Dendritic cell treated with granulocyte-macrophage colony-stimulating factor and Interleukin-4, amounts not matched to agents 40 ng/mL and 50 ng/mL, for 4 days (primary cell): ENCODE measurements at regions not wholly inside any gene's neighbourhood (a gene's known extent, or its start where the extent isn't known, plus 50 kb on each side); places are given as distances from the start of the nearest gene placed in this dataset.
"Not testable (repeated sequence)": the region's sequence is repeated elsewhere in the genome, so short reads cannot be mapped to it uniquely, and the experiment has no call there.

Experiments used
- H3K27ac Mint-ChIP-seq: one replicate; pipeline ENCODE4 v1.8.0; 2022; ENCODE audit warnings: mild to moderate bottlenecking, mixed read lengths
- H3K27me3 Mint-ChIP-seq: one replicate; pipeline ENCODE4 v1.8.0; 2022; ENCODE audit warnings: mild to moderate bottlenecking, mixed read lengths
- H3K36me3 Mint-ChIP-seq: one replicate; pipeline ENCODE4 v1.8.0; 2022; ENCODE audit warnings: low read depth, mixed read lengths
- H3K4me1 Mint-ChIP-seq: one replicate; pipeline ENCODE4 v1.8.0; 2022; ENCODE audit warnings: low read depth, mixed read lengths
- H3K4me3 Mint-ChIP-seq: one replicate; pipeline ENCODE4 v1.8.0; 2022; ENCODE audit warnings: mild to moderate bottlenecking, moderate library complexity, mixed read lengths
- H3K9me3 Mint-ChIP-seq: one replicate; pipeline ENCODE4 v1.8.0; 2022; ENCODE audit warnings: mixed read lengths
- intact Hi-C: fragments of 100-400 bp; cut with micrococcal nuclease; formaldehyde crosslinking; loops from one replicate; pipeline ENCODE4 v1.15.0; 2022

DNA sequence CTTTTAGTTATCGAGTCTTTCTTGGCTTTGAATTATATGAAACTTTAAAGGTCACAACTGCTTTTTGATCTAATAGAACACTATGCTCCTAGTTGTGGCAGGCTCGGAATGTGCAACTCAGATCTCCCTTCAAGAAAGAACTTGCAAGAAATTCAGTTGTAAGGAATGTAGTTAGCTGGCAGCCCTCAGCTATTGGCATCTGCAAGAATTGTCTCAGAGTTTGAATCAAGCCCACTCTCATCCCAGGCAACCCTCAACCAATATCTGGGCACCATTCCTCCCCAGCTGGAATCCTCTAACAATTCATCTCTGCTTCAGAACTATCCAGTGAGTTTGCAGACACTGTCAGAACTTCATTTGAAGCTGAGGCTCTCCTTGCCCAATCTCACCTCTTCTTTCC is 447.2 kb downstream of the KIF2B start:
- peaks cover 40% of the 10 kb centered on the region for H3K9me3 Mint-ChIP-seq
- no peaks in the 10 kb centered on the region for H3K4me1 Mint-ChIP-seq
- H3K36me3 Mint-ChIP-seq: no peaks in the 10 kb centered on the region
- intact Hi-C loops: no loop called here
- H3K27me3 Mint-ChIP-seq: no peaks in the 10 kb centered on the region
- H3K4me3 Mint-ChIP-seq: no peak overlapping the region
- H3K27ac Mint-ChIP-seq: no peak overlapping the region

DNA sequence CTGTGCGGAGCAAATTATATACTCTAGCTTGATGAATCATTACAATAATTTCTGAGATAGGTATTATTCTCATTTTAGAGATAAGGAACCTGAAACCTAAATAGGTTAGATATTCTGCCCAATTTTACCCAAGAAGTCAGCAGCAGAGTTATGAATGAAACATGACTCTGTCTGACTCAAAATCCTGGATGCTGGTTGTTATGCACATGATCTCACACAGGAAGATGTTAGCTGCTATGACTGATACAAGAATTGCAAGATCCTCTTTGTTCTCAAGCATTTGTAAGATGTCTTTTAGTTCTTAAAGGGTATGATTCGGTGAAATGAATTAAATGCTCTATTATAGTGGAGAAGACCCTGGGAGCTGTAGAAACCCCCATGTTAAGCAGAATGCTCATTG is 447.8 kb downstream of the KIF2B start:
- no peaks in the 10 kb centered on the region for H3K36me3 Mint-ChIP-seq
- no peak overlapping the region for H3K27ac Mint-ChIP-seq
- intact Hi-C loops: no loop called here
- peaks cover 34% of the 10 kb centered on the region for H3K9me3 Mint-ChIP-seq
- no peaks in the 10 kb centered on the region for H3K4me1 Mint-ChIP-seq
- H3K27me3 Mint-ChIP-seq: no peaks in the 10 kb centered on the region
- no peak overlapping the region for H3K4me3 Mint-ChIP-seq

DNA sequence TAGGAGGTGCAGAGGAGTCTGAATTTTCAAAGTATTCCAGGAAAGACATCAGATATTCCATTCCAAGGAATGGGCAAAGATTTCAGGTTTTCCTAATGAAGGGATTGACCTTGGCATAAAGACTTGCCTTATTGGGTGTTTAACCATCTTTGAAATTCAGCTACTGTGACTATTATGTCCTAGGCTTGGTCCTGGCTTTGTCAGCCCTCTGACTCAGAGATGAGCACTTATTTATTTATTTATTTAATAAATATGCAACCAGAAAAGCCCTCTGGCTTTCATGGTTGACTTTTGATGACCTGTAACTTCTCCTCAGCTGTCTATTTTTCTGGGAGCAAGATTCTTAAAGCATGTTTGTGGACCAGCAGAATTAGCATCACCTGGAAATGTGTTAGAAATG is 455.1 kb downstream of the KIF2B start:
- Mint-ChIP-seq H3K4me3 (no peak overlapping the region), H3K4me1 (no peaks in the 10 kb centered on the region), H3K27me3 (no peaks in the 10 kb centered on the region), H3K36me3 (no peaks in the 10 kb centered on the region), H3K9me3 (no peaks in the 10 kb centered on the region), H3K27ac (no peak overlapping the region)
- intact Hi-C loops: no loop called here

DNA sequence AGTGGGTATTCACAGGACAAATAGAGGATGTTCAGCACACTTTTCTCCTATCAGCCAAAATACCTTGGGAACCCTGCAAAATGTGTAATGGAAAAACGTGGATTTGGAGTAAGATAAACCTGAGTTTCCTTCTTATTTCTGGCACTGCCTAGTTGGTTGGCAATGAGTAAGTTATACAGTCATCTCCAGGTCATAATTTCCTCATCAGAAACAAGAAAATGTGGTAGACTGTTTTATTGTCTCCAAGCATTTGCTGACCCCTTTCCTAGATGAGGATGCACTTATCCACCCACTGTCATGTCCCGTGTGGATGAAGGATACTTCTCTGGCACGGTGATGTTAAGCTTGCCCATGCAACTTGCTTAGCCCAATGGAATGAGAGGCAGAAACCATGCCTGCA is 458.0 kb downstream of the KIF2B start:
- H3K27me3 Mint-ChIP-seq: no peaks in the 10 kb centered on the region
- peaks cover 9% of the 10 kb centered on the region for H3K9me3 Mint-ChIP-seq
- intact Hi-C loops: no loop called here
- H3K36me3 Mint-ChIP-seq: no peaks in the 10 kb centered on the region
- H3K27ac Mint-ChIP-seq: no peak overlapping the region
- H3K4me3 Mint-ChIP-seq: no peak overlapping the region
- no peaks in the 10 kb centered on the region for H3K4me1 Mint-ChIP-seq

DNA sequence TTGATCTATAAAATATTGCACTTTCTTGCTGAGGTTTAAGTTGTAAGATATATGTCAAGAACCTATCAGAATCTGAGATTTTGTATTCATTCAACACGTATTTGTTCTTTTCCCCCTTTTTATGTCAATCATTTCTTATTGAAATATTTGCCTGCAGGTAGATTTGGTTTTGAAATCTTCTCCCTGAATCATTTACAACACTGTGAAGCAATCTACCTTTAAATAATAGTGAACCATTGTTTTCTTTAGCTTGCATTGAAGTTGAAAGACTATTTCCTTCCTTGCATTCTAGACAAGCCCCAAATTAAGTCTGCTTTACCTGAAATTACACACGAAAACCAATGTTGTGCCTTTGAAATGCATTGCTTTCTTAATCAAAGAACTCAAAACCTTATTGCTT is 460.2 kb downstream of the KIF2B start:
- no peak overlapping the region for H3K4me3 Mint-ChIP-seq
- intact Hi-C loops: no loop called here
- no peaks in the 10 kb centered on the region for H3K4me1 Mint-ChIP-seq
- peaks cover 25% of the 10 kb centered on the region for H3K9me3 Mint-ChIP-seq
- no peaks in the 10 kb centered on the region for H3K27me3 Mint-ChIP-seq
- H3K27ac Mint-ChIP-seq: no peak overlapping the region
- H3K36me3 Mint-ChIP-seq: no peaks in the 10 kb centered on the region

DNA sequence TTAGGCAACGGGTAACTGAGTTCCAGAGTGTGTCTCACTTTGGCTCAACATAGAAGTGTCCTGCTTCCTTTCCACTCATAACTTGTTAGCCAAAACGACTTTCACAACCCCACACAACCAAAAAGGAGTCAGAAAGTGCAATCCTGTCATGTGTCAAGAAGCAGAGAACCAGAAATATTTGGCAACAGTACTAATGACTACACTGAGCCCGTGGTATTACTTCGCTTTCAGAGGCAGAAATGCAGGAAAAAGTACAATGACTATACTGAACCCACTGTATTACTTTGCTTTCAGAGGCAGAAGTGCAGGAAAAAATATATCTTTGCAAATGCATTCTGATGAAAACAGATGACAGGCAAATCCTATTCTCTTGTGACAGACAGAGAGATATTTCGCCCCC is 484.6 kb downstream of the KIF2B start:
- peaks cover 6% of the 10 kb centered on the region for H3K9me3 Mint-ChIP-seq
- H3K36me3 Mint-ChIP-seq: no peaks in the 10 kb centered on the region
- H3K4me3 Mint-ChIP-seq: no peak overlapping the region
- intact Hi-C loops: no loop called here
- no peak overlapping the region for H3K27ac Mint-ChIP-seq
- no peaks in the 10 kb centered on the region for H3K27me3 Mint-ChIP-seq
- no peaks in the 10 kb centered on the region for H3K4me1 Mint-ChIP-seq

DNA sequence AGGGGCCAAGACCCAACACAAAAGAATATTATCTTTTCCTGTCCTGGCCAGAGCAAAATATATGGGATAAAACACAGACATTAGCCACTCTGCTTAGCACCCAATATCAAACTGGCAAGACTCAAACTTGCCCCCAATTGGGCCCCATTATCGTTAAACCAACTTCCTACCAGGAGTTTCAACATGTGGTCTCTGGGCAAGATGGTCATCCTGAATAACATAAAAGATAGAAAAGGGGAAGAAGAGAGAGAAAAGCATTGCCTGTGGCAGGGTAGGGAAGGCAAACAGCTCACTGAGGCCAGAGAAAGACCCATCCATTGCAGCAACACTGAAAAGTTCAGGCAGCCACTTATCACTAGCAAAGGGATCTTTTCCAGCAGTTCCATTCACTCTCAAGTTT is 502.1 kb downstream of the KIF2B start:
- Mint-ChIP-seq H3K36me3 (no peaks in the 10 kb centered on the region), H3K4me3 (no peak overlapping the region), H3K27me3 (no peaks in the 10 kb centered on the region), H3K9me3 (peaks cover 56% of the 10 kb centered on the region), H3K27ac (no peak overlapping the region), H3K4me1 (no peaks in the 10 kb centered on the region)
- intact Hi-C loops: no loop called here

DNA sequence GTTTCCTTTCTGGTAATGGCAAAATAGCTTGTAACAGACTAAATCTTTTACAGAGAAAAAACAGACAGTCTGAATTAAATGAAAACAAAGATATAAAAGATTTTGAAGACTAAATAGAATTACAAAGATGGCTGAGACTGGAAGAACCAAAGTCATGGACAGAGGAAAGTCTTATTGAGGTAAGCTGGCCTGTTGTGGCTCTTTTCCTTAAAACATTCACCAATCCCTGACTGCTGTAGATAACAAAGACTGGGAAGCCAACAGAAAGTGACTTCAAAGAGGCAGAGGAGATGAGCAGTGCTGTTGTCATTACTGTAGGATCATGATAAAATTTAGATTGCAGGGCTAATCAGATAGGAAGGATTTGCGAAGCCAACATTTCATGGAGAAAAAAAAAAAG is 517.0 kb downstream of the KIF2B start:
- intact Hi-C loops: no loop called here
- no peak overlapping the region for H3K27ac Mint-ChIP-seq
- H3K36me3 Mint-ChIP-seq: no peaks in the 10 kb centered on the region
- H3K4me1 Mint-ChIP-seq: no peaks in the 10 kb centered on the region
- H3K27me3 Mint-ChIP-seq: no peaks in the 10 kb centered on the region
- peaks cover 9% of the 10 kb centered on the region for H3K9me3 Mint-ChIP-seq
- no peak overlapping the region for H3K4me3 Mint-ChIP-seq

DNA sequence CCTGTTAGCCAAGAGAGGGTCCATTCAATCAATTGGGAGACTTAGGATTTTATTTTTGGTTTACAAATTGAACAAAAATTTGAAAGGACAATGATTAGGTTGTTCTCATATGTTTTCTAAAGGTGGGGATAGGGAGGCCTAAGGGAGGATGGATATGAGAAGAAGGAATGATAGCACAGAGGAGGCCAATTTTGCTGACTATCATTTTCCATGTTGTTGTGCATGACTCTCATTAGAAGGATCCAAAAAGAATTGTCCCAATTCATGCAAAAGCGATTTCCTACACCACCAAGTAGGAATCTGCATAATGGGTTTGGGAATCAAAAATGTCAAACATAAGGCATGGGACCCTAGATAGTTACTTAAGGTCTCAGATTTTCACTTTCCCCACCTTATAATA is 524.8 kb downstream of the KIF2B start:
- no peaks in the 10 kb centered on the region for H3K4me1 Mint-ChIP-seq
- H3K4me3 Mint-ChIP-seq: no peak overlapping the region
- H3K9me3 Mint-ChIP-seq: peaks cover 15% of the 10 kb centered on the region
- H3K27ac Mint-ChIP-seq: no peak overlapping the region
- intact Hi-C loops: no loop called here
- H3K36me3 Mint-ChIP-seq: no peaks in the 10 kb centered on the region
- H3K27me3 Mint-ChIP-seq: no peaks in the 10 kb centered on the region

DNA sequence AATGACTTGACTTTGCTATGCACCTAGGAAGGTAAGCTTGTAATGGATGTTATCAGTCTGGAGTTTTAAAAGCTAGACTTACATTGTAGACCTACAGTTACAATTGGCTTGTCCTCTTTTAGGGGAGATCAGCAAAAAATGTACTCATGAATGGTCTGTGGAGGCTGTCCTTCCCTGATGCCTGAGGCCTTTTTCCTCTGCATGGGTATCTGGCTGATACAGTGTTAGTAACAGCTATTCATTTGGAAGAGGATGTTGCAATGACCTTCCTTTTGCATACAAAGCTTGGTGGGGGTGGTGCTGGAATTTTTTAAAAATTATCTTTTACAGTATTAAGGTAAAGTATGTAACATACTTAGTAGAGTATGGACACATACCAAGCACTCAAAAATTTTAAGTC is 525.5 kb downstream of the KIF2B start:
- intact Hi-C loops: no loop called here
- no peak overlapping the region for H3K27ac Mint-ChIP-seq
- H3K36me3 Mint-ChIP-seq: no peaks in the 10 kb centered on the region
- no peak overlapping the region for H3K4me3 Mint-ChIP-seq
- H3K27me3 Mint-ChIP-seq: no peaks in the 10 kb centered on the region
- H3K9me3 Mint-ChIP-seq: peaks cover 15% of the 10 kb centered on the region
- no peaks in the 10 kb centered on the region for H3K4me1 Mint-ChIP-seq

DNA sequence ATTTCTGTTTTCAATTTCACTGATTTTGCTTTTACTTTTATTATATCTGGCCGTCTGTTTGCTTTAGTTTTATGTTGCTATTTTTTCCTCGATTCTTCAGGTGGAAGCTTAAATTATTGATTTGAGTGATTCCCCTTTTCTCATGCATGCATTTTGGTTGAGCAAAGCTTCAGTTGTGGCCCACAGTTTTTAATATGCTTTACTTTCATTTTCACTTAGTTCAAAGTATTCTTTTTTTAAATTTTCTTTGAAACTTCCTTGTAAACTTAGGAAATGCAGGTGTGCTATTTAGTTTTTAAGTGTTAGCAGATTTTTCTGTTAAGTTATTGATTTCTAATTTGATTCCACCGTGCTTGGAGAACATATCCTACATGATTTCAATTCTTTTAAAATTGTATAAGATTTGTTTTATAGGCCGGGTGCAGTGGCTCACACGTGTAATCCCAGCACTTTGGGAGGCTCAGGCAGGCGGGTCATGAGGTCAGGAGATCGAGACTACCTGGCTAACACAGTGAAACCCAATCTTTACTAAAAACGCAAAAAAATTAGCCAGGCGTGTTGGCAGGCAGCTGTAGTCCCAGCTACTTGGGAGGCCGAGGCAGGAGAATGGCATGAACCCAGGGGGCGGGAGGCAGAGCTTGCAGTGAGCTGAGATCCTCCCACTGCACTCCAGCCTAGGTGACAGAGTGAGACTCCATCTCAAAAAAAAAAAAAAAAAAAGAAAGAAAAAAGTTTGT is 531.2 kb downstream of the KIF2B start:
- Mint-ChIP-seq H3K4me3 (no peak overlapping the region), H3K27me3 (no peaks in the 10 kb centered on the region), H3K36me3 (no peaks in the 10 kb centered on the region), H3K9me3 (peaks cover 37% of the 10 kb centered on the region), H3K27ac (no peak overlapping the region), H3K4me1 (no peaks in the 10 kb centered on the region)
- intact Hi-C loops: no loop called here

DNA sequence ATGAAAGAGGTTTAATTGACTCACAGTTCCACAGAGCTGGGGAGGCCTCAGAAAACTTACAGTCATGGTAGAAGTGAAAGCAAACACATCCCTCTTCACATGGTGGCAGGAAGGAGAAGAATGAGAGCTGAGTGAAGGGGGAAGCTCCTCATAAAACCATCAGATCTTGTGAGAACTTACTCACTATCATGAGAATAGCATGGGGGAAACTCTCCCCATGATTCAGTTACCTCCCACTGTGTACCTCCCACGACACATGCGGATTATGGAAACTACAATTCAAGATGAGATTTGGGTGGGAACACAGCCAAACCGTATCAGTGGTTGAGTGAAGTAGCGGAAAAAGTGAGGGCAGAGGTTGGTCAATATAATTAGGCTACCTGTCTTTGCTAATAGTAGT is 538.3 kb downstream of the KIF2B start:
- H3K4me3 Mint-ChIP-seq, intact Hi-C loops, H3K4me1 Mint-ChIP-seq, H3K27me3 Mint-ChIP-seq, H3K27ac Mint-ChIP-seq, H3K36me3 Mint-ChIP-seq: not testable (repeated sequence)
- H3K9me3 Mint-ChIP-seq: peaks cover 25% of the 10 kb centered on the region

DNA sequence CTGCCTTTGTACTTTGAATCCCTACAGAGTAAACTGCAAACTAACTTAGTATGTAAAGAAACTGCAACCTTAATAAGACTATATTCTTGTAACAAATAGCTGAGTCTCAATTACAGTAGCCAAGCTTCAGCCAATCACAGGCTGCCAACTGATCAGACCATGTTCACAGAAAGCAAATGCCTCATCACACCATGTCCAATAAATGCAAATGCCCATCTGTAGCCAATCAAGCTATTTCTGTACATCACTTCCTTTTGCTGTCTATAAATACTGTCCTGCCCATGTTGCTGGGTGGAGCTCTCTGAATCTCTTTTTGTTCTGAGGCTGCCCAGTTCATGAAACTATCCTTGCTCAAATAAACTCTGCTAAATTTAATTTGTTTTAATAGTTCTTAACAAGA is 531.7 kb upstream of the TOM1L1 start:
- Mint-ChIP-seq H3K9me3 (peaks cover 12% of the 10 kb centered on the region), H3K4me3 (no peak overlapping the region), H3K36me3 (no peaks in the 10 kb centered on the region), H3K27me3 (no peaks in the 10 kb centered on the region), H3K27ac (no peak overlapping the region), H3K4me1 (no peaks in the 10 kb centered on the region)
- intact Hi-C loops: no loop called here

DNA sequence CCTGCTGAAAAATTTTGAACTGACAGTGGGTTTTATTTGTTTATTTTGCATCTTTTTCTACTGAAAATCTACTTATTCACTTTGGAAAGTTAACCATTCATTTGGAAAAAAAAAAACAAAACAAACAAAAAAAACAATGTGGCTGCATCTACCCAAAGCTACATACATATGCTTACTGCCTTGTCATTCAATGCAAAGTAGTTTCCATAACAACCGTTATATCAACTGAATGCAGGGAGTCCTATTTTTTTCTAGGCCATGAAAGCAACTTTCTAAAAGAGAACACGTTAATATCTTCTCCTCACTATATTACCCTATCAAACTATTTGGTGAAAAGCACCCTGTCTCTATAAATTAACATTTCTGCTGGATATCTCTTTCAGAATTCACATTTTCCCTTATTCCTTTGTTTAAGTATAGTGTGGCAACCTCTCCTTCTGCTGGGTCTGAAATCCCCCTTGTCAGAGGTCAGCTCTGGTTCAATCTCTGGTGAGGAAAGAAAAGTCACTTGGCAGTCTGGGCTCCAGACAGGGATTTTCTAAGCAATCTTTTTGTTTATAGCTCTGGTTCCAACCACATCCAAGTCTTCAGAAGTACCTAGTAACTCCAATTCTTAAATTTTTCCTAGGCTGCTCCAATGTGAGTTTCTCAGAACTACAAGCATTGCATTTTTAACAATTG is 528.4 kb upstream of the TOM1L1 start:
- Mint-ChIP-seq H3K4me3 (no peak overlapping the region), H3K9me3 (peaks cover 12% of the 10 kb centered on the region), H3K27me3 (no peaks in the 10 kb centered on the region), H3K4me1 (no peaks in the 10 kb centered on the region), H3K27ac (no peak overlapping the region), H3K36me3 (no peaks in the 10 kb centered on the region)
- intact Hi-C loops: no loop called here

DNA sequence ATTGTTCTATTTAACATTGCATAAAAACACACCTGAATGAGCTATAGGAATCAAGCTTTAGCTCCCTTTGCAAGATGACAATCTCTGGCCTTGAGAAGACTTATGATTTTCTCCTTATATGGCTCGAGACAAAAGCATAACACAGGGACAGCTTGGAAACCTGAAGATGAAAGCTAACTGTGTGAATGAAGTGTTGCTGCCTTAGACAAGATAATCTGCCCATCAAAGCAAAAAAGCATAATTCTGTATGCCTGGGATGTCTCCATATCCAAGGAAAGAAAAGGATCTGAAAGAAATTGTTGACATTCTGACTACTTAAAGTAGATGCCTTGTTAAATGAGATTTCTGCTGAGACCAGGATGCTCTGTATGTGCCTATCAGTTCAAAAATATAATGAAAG is 526.7 kb upstream of the TOM1L1 start:
- H3K4me3 Mint-ChIP-seq: no peak overlapping the region
- intact Hi-C loops: no loop called here
- no peaks in the 10 kb centered on the region for H3K27me3 Mint-ChIP-seq
- no peaks in the 10 kb centered on the region for H3K4me1 Mint-ChIP-seq
- no peak overlapping the region for H3K27ac Mint-ChIP-seq
- no peaks in the 10 kb centered on the region for H3K36me3 Mint-ChIP-seq
- H3K9me3 Mint-ChIP-seq: peaks cover 12% of the 10 kb centered on the region
